AG10803 (cell line): ENCODE measurements at regions not wholly inside any gene's neighbourhood (a gene's known extent, or its start where the extent isn't known, plus 50 kb on each side); places are given as distances from the start of the nearest gene placed in this dataset.

Experiments used
- DNase-seq: peaks from one replicate; pipeline ENCODE4 v3.0.0; 2010; ENCODE audit warnings: low read depth
- H3K4me3 ChIP-seq: 2 replicates; pipeline ENCODE4 v1.5.1; 2011; ENCODE audit warnings: mild to moderate bottlenecking, low read length, control low read depth
- CTCF ChIP-seq: conservative IDR thresholded peaks from 2 replicates; pipeline ENCODE4 v1.5.1; 2011; ENCODE audit warnings: mild to moderate bottlenecking, low read length, control low read depth, inconsistent platforms

GRCh38 chr13:30551189-30551588 is 66.5 kb upstream of the USPL1 start:
- DNase-seq = peak; percentile 43
- H3K4me3 ChIP-seq = no peak overlapping the region
- TF ChIP-seq CTCF = peak; percentile 43

GRCh38 chr13:30552567-30552966 is 65.2 kb upstream of the USPL1 start:
- no peak for TF ChIP-seq CTCF
- no peak for DNase-seq
- no peak overlapping the region for H3K4me3 ChIP-seq

GRCh38 chr13:30559274-30559673 is 58.4 kb upstream of the USPL1 start:
- no peak overlapping the region for H3K4me3 ChIP-seq
- no peak for TF ChIP-seq CTCF
- DNase-seq = no peak

GRCh38 chr13:30560212-30560611 is 57.5 kb upstream of the USPL1 start:
- no peak overlapping the region for H3K4me3 ChIP-seq
- TF ChIP-seq CTCF = no peak
- no peak for DNase-seq

- TF ChIP-seq CTCF = no peak
- DNase-seq = peak; percentile 35
- no peak overlapping the region for H3K4me3 ChIP-seq
Measured at GRCh38 chr13:30561511-30561910, 56.2 kb upstream of the USPL1 start.

- no peak for DNase-seq
- H3K4me3 ChIP-seq = no peak overlapping the region
- no peak for TF ChIP-seq CTCF
Measured at GRCh38 chr13:30564489-30564888, 53.2 kb upstream of the USPL1 start.

- H3K4me3 ChIP-seq = no peak overlapping the region
- TF ChIP-seq CTCF = no peak
- DNase-seq = no peak
Measured at GRCh38 chr13:30565658-30566057, 52.1 kb upstream of the USPL1 start.
